ENCODE measurements at regions not wholly inside any gene's neighbourhood (a gene's known extent, or its start where the extent isn't known, plus 50 kb on each side); places are given as distances from the start of the nearest gene placed in this dataset.
"Not testable (repeated sequence)": the region's sequence is repeated elsewhere in the genome, so short reads cannot be mapped to it uniquely, and the experiment has no call there.

DNA sequence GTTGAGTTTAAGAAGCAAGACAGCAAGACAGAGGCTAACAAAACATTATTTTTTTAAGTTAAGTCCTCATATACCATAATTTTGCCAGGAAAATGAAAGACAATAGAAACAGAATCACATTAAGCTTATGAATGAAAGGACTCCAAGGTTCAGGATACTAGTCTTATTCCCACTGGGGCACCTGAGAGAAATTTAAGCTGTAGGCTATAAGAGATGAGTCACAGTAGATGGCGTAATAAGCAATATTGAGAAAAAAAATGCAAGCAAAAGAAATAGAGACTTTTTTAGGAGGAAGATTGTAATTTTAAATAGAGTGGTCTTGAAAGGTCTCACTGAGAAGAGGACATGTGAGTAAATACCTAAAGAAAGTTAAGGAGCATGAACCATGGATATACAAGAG, 57.1 kb upstream of the KIF2B start:
- Mint-ChIP-seq H3K9me3 (peaks cover 2 to 26% (median 9%) of the 10 kb centered on the region in 5 donors), H3K36me3 (no peaks in the 10 kb centered on the region), H3K27ac (no peak overlapping the region), H3K4me1 (no peaks in the 10 kb centered on the region), H3K4me3 (no peak overlapping the region), H3K27me3 (no peaks in the 10 kb centered on the region)
- H3K36me3 ChIP-seq (ENCODE audit: insufficient read depth, low read length), result no peaks in the 10 kb centered on the region
- H3K4me1 ChIP-seq (ENCODE audit: insufficient read depth, low read length), result no peaks in the 10 kb centered on the region
- CTCF ChIA-PET, result no interaction called here
- H3K27me3 ChIP-seq (ENCODE audit: insufficient read depth, low read length, poor library complexity, severe bottlenecking), result no peaks in the 10 kb centered on the region
- POLR2A ChIA-PET, result no interaction called here
- H3K27ac ChIP-seq (ENCODE audit: low read depth, low read length), result no peak overlapping the region
- H3K4me3 ChIP-seq (ENCODE audit: low read length), result no peak overlapping the region
- H3K9me3 ChIP-seq (ENCODE audit: low read length), result no peaks in the 10 kb centered on the region
- DNase-seq, result no peak

DNA sequence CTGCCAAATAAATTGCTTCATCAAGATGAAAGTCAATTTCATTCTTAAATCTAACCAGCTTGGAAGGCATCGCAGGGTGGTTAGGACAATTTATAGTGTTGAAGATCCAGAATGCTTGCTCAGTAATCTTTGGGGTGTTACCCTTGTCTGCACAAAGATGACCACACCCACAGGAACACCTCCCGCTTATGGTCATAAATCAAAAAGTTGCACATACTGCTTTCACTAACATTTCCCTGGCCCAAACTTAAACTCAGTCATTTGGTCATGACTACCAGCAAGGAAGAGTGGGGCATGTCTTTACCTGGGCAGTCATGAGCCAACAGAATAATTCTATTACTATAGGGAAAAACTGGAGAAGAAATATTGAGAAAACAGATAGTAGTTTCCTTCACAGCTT, 57.6 kb upstream of the KIF2B start:
- no peak for DNase-seq
- no peaks in the 10 kb centered on the region for H3K4me1 ChIP-seq (ENCODE audit: insufficient read depth, low read length)
- peaks cover 2 to 26% (median 10%) of the 10 kb centered on the region in 5 donors for H3K9me3 Mint-ChIP-seq
- H3K36me3 ChIP-seq (ENCODE audit: insufficient read depth, low read length), result no peaks in the 10 kb centered on the region
- no peaks in the 10 kb centered on the region for H3K9me3 ChIP-seq (ENCODE audit: low read length)
- H3K4me3 ChIP-seq (ENCODE audit: low read length), result no peak overlapping the region
- ChIA-PET CTCF (no interaction called here), POLR2A (no interaction called here)
- H3K4me1 Mint-ChIP-seq, result no peaks in the 10 kb centered on the region
- H3K4me3 Mint-ChIP-seq, result no peak overlapping the region
- no peak overlapping the region for H3K27ac Mint-ChIP-seq
- H3K27ac ChIP-seq (ENCODE audit: low read depth, low read length), result no peak overlapping the region
- no peaks in the 10 kb centered on the region for H3K27me3 Mint-ChIP-seq
- no peaks in the 10 kb centered on the region for H3K27me3 ChIP-seq (ENCODE audit: insufficient read depth, low read length, poor library complexity, severe bottlenecking)
- no peaks in the 10 kb centered on the region for H3K36me3 Mint-ChIP-seq

GRCh38 chr17:53757559-53757958, 65.2 kb upstream of the KIF2B start:
- Mint-ChIP-seq H3K36me3 (no peaks in the 10 kb centered on the region), H3K4me1 (no peaks in the 10 kb centered on the region), H3K27me3 (no peaks in the 10 kb centered on the region), H3K9me3 (peaks cover 0 to 12% (median 4%) of the 10 kb centered on the region in 5 donors), H3K4me3 (no peak overlapping the region), H3K27ac (no peak overlapping the region)
- no peak overlapping the region for H3K27ac ChIP-seq (ENCODE audit: low read depth, low read length)
- ChIA-PET POLR2A (no interaction called here), CTCF (no interaction called here)
- H3K27me3 ChIP-seq (ENCODE audit: insufficient read depth, low read length, poor library complexity, severe bottlenecking), result no peaks in the 10 kb centered on the region
- no peak for DNase-seq
- no peak overlapping the region for H3K4me3 ChIP-seq (ENCODE audit: low read length)
- no peaks in the 10 kb centered on the region for H3K9me3 ChIP-seq (ENCODE audit: low read length)
- no peaks in the 10 kb centered on the region for H3K36me3 ChIP-seq (ENCODE audit: insufficient read depth, low read length)
- H3K4me1 ChIP-seq (ENCODE audit: insufficient read depth, low read length), result no peaks in the 10 kb centered on the region

DNA sequence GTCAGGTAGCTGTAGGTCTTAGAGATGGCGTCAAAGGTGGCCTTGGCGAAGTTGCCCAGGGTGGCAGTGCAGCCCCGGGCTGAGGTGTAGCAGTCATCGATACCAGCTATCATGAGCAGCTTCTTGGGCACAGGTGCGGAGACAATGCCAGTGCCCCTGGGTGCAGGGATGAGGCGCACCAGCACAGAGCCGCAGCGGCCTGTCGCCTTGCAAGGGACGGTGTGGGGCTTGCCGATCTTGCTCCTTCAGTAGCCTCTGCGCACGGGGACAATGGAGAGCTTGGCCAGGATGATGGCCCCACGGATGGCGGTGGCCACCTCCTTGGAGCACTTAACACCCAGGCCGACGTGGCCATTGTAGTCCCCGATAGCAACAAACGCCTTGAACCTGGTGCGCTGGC, 65.6 kb upstream of the KIF2B start:
- H3K36me3 ChIP-seq (ENCODE audit: insufficient read depth, low read length); DNase-seq; CTCF ChIA-PET; H3K9me3 ChIP-seq (ENCODE audit: low read length); H3K4me3 Mint-ChIP-seq; H3K27me3 ChIP-seq (ENCODE audit: insufficient read depth, low read length, poor library complexity, severe bottlenecking); H3K4me1 Mint-ChIP-seq; POLR2A ChIA-PET; H3K36me3 Mint-ChIP-seq; H3K4me1 ChIP-seq (ENCODE audit: insufficient read depth, low read length); H3K27ac Mint-ChIP-seq; H3K4me3 ChIP-seq (ENCODE audit: low read length); H3K27ac ChIP-seq (ENCODE audit: low read depth, low read length); H3K27me3 Mint-ChIP-seq: not testable (repeated sequence)
- peaks cover 0 to 12% (median 5%) of the 10 kb centered on the region in 5 donors for H3K9me3 Mint-ChIP-seq

- H3K4me3 ChIP-seq (ENCODE audit: low read length), result no peak overlapping the region
- H3K4me1 ChIP-seq (ENCODE audit: insufficient read depth, low read length), result no peaks in the 10 kb centered on the region
- no peak overlapping the region for H3K4me3 Mint-ChIP-seq
- no peaks in the 10 kb centered on the region for H3K27me3 ChIP-seq (ENCODE audit: insufficient read depth, low read length, poor library complexity, severe bottlenecking)
- H3K36me3 ChIP-seq (ENCODE audit: insufficient read depth, low read length), result no peaks in the 10 kb centered on the region
- no peaks in the 10 kb centered on the region for H3K4me1 Mint-ChIP-seq
- no peaks in the 10 kb centered on the region for H3K27me3 Mint-ChIP-seq
- peaks cover 3 to 34% (median 10%) of the 10 kb centered on the region in 5 donors for H3K9me3 Mint-ChIP-seq
- no peaks in the 10 kb centered on the region for H3K9me3 ChIP-seq (ENCODE audit: low read length)
- H3K36me3 Mint-ChIP-seq, result no peaks in the 10 kb centered on the region
- H3K27ac Mint-ChIP-seq, result no peak overlapping the region
- POLR2A ChIA-PET, result no interaction called here
- no peak for DNase-seq
- H3K27ac ChIP-seq (ENCODE audit: low read depth, low read length), result no peak overlapping the region
- CTCF ChIA-PET, result no interaction called here
These were observed 73.5 kb upstream of the KIF2B start for GRCh38 chr17:53749178-53749577.

GRCh38 chr17:53748159-53748820, 74.4 kb upstream of the KIF2B start:
- H3K27ac ChIP-seq (ENCODE audit: low read depth, low read length); H3K4me1 ChIP-seq (ENCODE audit: insufficient read depth, low read length); H3K36me3 Mint-ChIP-seq; H3K4me3 Mint-ChIP-seq; DNase-seq; H3K36me3 ChIP-seq (ENCODE audit: insufficient read depth, low read length); H3K4me3 ChIP-seq (ENCODE audit: low read length); H3K4me1 Mint-ChIP-seq; CTCF ChIA-PET; H3K27me3 Mint-ChIP-seq; POLR2A ChIA-PET; H3K9me3 ChIP-seq (ENCODE audit: low read length); H3K27ac Mint-ChIP-seq; H3K27me3 ChIP-seq (ENCODE audit: insufficient read depth, low read length, poor library complexity, severe bottlenecking): not testable (repeated sequence)
- H3K9me3 Mint-ChIP-seq, result peaks cover 3 to 34% (median 10%) of the 10 kb centered on the region in 5 donors

DNA sequence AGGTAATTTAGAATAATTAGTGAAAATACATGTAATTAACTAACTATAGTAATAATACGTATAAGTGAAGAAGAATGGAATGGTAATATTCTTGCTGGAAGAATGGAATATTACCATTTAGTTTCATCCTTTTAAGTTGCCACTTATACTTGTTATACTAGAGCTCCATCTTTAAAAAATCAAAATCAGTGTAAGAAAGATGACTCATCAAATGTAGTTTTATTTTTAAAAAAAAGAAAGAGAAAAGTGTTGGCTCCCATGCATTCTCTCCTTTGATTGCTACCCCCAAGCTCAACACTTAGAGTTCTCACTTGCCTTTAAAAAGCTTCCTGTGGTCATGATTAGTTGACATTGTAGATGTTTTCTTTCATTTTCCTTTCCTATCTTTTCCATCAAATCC, 82.4 kb upstream of the KIF2B start:
- Histone ChIP-seq H3K4me1 (ENCODE audit: insufficient read depth, low read length) (no peaks in the 10 kb centered on the region), H3K36me3 (ENCODE audit: insufficient read depth, low read length) (no peaks in the 10 kb centered on the region), H3K9me3 (ENCODE audit: low read length) (no peaks in the 10 kb centered on the region), H3K4me3 (ENCODE audit: low read length) (no peak overlapping the region), H3K27me3 (ENCODE audit: insufficient read depth, low read length, poor library complexity, severe bottlenecking) (no peaks in the 10 kb centered on the region), H3K27ac (ENCODE audit: low read depth, low read length) (no peak overlapping the region)
- Mint-ChIP-seq H3K27me3 (no peaks in the 10 kb centered on the region), H3K27ac (no peak overlapping the region), H3K4me3 (no peak overlapping the region), H3K9me3 (peaks cover 7 to 18% (median 11%) of the 10 kb centered on the region in 5 donors), H3K4me1 (no peaks in the 10 kb centered on the region), H3K36me3 (no peaks in the 10 kb centered on the region)
- ChIA-PET POLR2A (no interaction called here), CTCF (no interaction called here)
- no peak for DNase-seq

- no peaks in the 10 kb centered on the region for H3K36me3 ChIP-seq (ENCODE audit: insufficient read depth, low read length)
- no peak overlapping the region for H3K27ac ChIP-seq (ENCODE audit: low read depth, low read length)
- no peaks in the 10 kb centered on the region for H3K27me3 ChIP-seq (ENCODE audit: insufficient read depth, low read length, poor library complexity, severe bottlenecking)
- no peak for DNase-seq
- Mint-ChIP-seq H3K4me3 (no peak overlapping the region), H3K27ac (no peak overlapping the region), H3K36me3 (no peaks in the 10 kb centered on the region), H3K9me3 (peaks cover 7 to 35% (median 12%) of the 10 kb centered on the region in 5 donors), H3K4me1 (no peaks in the 10 kb centered on the region), H3K27me3 (no peaks in the 10 kb centered on the region)
- no peaks in the 10 kb centered on the region for H3K4me1 ChIP-seq (ENCODE audit: insufficient read depth, low read length)
- ChIA-PET CTCF (no interaction called here), POLR2A (no interaction called here)
- no peak overlapping the region for H3K4me3 ChIP-seq (ENCODE audit: low read length)
- no peaks in the 10 kb centered on the region for H3K9me3 ChIP-seq (ENCODE audit: low read length)
These were observed 86.0 kb upstream of the KIF2B start for GRCh38 chr17:53736516-53737240.
